Mucosa of descending colon (tissue), 3 donors: ENCODE measurements at regions not wholly inside any gene's neighbourhood (a gene's known extent, or its start where the extent isn't known, plus 50 kb on each side); places are given as distances from the start of the nearest gene placed in this dataset.

Experiments
- ATAC-seq: fragments of 200-7000 bp; cut with Tn5 transposase; one replicate; pipeline ENCODE4 v1.9.1; 2020; ENCODE audit warnings: mild to moderate bottlenecking, moderate library complexity
- DNase-seq, 3 donors: peaks; one replicate each; pipeline ENCODE4 v3.0.0-alpha.2; 2020
- H3K36me3 ChIP-seq: fragments of 200-600 bp; one replicate; pipeline ENCODE4 v1.8.0; 2021; ENCODE audit warnings: low read depth, mild to moderate bottlenecking
- H3K4me1 ChIP-seq: fragments of 200-600 bp; one replicate; pipeline ENCODE4 v1.8.0; 2021; ENCODE audit warnings: low read depth, mild to moderate bottlenecking
- H3K4me3 ChIP-seq: fragments of 200-600 bp; one replicate; pipeline ENCODE4 v1.8.0; 2021; ENCODE audit warnings: mild to moderate bottlenecking
- H3K9me3 ChIP-seq: fragments of 200-600 bp; one replicate; pipeline ENCODE4 v1.8.0; 2021; ENCODE audit warnings: mild to moderate bottlenecking
- intact Hi-C, 2 donors: fragments of 100-400 bp; cut with DNase I in 1 of 2; cut with micrococcal nuclease in 1 of 2; formaldehyde crosslinking; loops; one replicate each; pipeline versions ENCODE4 v1.11.0 to v1.11.1; 2022; cut with DNase I, micrococcal nuclease
- TF ChIP-seq, protein P1 (sequence below): fragments of 200-600 bp; IDR thresholded peaks from one replicate; pipeline ENCODE4 v1.8.0; 2022; ENCODE audit warnings: antibody characterized with exemption, mild to moderate bottlenecking
- donor health status: DM: no; HTN: no; CAD: no; lungs with moderate emphysema.
- donor health status: DM: no; HTN: no; CAD: no.
- donor health status: DM: no; HTN: yes; CAD: no.

DNA sequence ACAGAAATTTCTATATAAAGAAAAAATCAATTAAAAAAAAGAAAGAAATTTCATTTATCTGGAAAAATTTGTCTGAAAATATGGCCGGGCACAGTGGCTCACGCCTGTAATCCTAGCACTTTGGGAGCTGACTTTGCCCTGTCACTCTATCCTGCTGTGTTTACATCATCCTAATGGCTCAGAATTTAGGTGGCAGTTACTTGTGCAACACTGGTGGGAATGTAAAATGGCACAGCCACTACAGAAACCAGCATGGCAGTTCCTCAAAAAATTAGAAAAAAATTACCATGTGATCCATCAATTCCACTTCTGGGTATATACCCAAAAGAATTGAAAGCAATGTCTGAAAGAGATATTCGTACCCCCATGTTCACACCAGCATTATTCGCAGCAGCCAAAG lies 405.2 kb upstream of the AUTS2 start:
- DNase-seq (no peak), ATAC-seq (no peak)
- TF ChIP-seq, protein P1, sequence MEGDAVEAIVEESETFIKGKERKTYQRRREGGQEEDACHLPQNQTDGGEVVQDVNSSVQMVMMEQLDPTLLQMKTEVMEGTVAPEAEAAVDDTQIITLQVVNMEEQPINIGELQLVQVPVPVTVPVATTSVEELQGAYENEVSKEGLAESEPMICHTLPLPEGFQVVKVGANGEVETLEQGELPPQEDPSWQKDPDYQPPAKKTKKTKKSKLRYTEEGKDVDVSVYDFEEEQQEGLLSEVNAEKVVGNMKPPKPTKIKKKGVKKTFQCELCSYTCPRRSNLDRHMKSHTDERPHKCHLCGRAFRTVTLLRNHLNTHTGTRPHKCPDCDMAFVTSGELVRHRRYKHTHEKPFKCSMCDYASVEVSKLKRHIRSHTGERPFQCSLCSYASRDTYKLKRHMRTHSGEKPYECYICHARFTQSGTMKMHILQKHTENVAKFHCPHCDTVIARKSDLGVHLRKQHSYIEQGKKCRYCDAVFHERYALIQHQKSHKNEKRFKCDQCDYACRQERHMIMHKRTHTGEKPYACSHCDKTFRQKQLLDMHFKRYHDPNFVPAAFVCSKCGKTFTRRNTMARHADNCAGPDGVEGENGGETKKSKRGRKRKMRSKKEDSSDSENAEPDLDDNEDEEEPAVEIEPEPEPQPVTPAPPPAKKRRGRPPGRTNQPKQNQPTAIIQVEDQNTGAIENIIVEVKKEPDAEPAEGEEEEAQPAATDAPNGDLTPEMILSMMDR: no peak
- no peaks in the 10 kb centered on the region for H3K4me1 ChIP-seq
- no peaks in the 10 kb centered on the region for H3K36me3 ChIP-seq
- intact Hi-C loops: no loop called here
- no peak overlapping the region for H3K4me3 ChIP-seq
- peaks cover 44% of the 10 kb centered on the region for H3K9me3 ChIP-seq

DNA sequence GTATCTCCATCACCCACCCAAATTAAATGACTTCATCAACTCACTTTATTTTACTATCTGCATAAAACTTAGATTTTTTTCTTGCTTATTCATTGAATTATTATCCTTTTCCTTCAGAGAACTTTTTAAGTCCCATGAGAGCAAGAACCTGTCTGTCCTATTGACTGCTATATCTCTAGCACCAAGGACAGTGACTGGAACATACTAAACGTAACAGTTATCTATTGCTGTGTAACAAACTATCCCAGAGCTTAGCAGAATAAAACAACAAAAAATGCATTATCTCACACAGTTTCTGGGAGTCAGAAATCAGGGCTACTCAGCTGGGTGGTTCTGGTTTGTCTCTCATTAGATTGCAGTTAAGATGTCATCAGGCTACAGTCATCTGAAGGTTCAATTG lies 401.7 kb upstream of the AUTS2 start:
- peaks cover 52% of the 10 kb centered on the region for H3K9me3 ChIP-seq
- no peaks in the 10 kb centered on the region for H3K36me3 ChIP-seq
- intact Hi-C loops: no loop called here
- no peaks in the 10 kb centered on the region for H3K4me1 ChIP-seq
- ATAC-seq (no peak), DNase-seq (no peak)
- TF ChIP-seq, protein P1: no peak
- no peak overlapping the region for H3K4me3 ChIP-seq

DNA sequence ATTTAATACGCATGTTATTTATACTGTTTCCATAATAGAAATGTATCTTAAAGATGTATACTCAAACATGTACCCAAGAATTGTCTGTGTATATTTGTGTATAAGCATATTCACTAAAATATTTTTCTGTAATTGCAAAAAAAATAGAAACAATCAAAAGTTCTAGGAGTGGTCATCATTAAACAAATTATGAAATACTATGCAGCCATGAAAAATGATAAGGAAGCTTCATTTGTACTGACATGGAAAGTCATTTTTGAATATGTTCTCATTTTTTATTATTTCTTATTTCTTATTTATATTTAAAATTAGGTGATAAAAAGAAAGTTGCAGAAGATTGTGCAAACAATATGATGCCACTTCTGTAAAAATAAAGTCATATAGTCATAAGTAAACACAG lies 400.0 kb upstream of the AUTS2 start:
- intact Hi-C loops: no loop called here
- ATAC-seq (no peak), DNase-seq (no peak)
- H3K36me3 ChIP-seq: no peaks in the 10 kb centered on the region
- H3K4me3 ChIP-seq: no peak overlapping the region
- H3K4me1 ChIP-seq: no peaks in the 10 kb centered on the region
- TF ChIP-seq, protein P1: no peak
- peaks cover 48% of the 10 kb centered on the region for H3K9me3 ChIP-seq

DNA sequence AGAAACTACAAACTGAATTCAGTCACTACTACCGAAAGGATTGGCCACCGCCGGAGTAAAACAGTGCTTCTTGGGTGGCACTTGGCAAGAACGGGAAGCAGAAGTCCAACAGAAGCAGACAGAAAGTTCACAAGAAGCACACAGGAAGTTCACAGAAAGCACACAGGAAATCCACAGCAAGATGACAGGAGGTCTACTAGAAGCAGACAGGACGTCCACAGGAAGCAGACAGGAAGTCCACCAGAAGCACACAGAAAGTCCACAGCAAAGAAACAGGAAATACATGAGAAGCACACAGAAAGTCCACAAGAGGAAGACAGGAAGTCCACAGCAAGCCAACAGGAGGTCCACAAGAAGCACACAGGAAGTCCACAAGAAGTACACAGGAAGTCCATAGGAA lies 399.2 kb upstream of the AUTS2 start:
- DNase-seq (no peak), ATAC-seq (no peak)
- intact Hi-C loops: no loop called here
- peaks cover 51% of the 10 kb centered on the region for H3K9me3 ChIP-seq
- TF ChIP-seq, protein P1: no peak
- H3K4me1 ChIP-seq: no peaks in the 10 kb centered on the region
- no peak overlapping the region for H3K4me3 ChIP-seq
- no peaks in the 10 kb centered on the region for H3K36me3 ChIP-seq

DNA sequence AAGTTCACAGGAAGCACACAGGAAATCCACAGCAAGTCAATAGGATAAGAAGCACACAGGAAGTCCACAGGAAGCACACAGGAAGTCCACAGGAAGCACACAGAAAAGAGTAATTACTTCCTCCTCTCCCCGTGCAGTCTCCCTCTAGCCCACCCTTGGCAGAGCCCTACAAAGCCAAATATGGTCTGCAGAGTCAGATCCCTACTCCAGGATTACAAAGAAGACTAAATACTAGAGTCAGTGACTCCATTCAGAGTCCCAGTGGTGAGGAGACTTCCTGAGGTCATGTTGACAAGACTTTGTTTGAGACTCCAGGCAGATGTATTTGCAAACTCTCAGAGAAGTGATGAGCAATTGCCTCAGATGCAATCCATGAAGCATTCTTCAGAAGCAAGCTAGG lies 398.6 kb upstream of the AUTS2 start:
- TF ChIP-seq, protein P1: no peak
- ATAC-seq (no peak), DNase-seq (no peak)
- Histone ChIP-seq H3K9me3 (peaks cover 51% of the 10 kb centered on the region), H3K4me3 (no peak overlapping the region), H3K4me1 (no peaks in the 10 kb centered on the region), H3K36me3 (no peaks in the 10 kb centered on the region)
- intact Hi-C loops: no loop called here

DNA sequence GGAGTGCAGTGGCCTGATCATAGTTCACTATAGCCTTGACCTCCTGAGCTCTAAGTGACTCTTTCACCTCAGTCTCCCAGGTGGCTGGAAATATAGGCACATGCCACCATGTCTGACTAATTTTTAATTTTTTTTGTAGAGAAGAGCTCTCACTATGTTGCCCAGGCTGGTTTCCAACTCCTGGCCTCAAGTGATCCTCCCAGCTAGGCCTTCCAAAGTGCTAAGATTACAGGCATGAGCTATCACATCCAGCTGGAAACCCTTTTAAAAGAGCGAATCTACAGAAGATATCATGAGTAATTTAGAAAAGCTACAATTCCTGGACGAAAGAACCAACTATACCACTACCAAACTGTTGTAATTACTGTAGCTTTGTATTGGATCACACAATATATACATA lies 394.4 kb upstream of the AUTS2 start:
- DNase-seq (no peak), ATAC-seq (no peak)
- intact Hi-C loops: no loop called here
- Histone ChIP-seq H3K9me3 (peaks cover 43% of the 10 kb centered on the region), H3K36me3 (no peaks in the 10 kb centered on the region), H3K4me3 (no peak overlapping the region), H3K4me1 (no peaks in the 10 kb centered on the region)
- TF ChIP-seq, protein P1: no peak
